Lower leg skin (tissue), 4 donors: ENCODE measurements at regions not wholly inside any gene's neighbourhood (a gene's known extent, or its start where the extent isn't known, plus 50 kb on each side); places are given as distances from the start of the nearest gene placed in this dataset.

ENCODE experiments used
- DNase-seq, 2 donors: peaks; one replicate each; pipeline ENCODE4 v3.0.0-alpha.2; 2019; ENCODE audit warnings: low spot score in 2 of 2
- H3K4me3 ChIP-seq: fragments of 200-600 bp; sonication (generic); 2 replicates; pipeline ENCODE4 v1.5.1; 2017; ENCODE audit warnings: mild to moderate bottlenecking, low read depth; ENCODE audit not compliant: poor library complexity, severe bottlenecking
- CTCF ChIP-seq, 3 donors: fragments of 450-650 bp; IDR thresholded peaks; one replicate each; pipeline ENCODE4 v1.5.1; 2016; ENCODE audit warnings: antibody characterized with exemption in 3 of 3, mild to moderate bottlenecking in 3 of 3, moderate library complexity in 2 of 3
- POLR2A ChIP-seq, 2 donors: fragments of 450-650 bp; IDR thresholded peaks; one replicate each; pipeline ENCODE4 v1.6.1; 2016 to 2017; ENCODE audit warnings: antibody characterized with exemption in 2 of 2, mild to moderate bottlenecking in 1 of 2, moderate library complexity in 1 of 2
- WGBS, 2 donors: methylation state at CpG; one replicate each; pipeline ENCODE4 v1.1.5; 2018; 5-methylcytosine and 5-hydroxymethylcytosine counted together
- intact Hi-C: fragments of 100-400 bp; cut with DNase I; formaldehyde crosslinking; loops from one replicate; pipeline ENCODE4 v1.15.0; 2023; ENCODE audit warnings: low total_unique reads

- peak in 1 of 2 donors; percentile 13 for DNase-seq
- H3K4me3 ChIP-seq: no peak overlapping the region
- intact Hi-C loops: no loop called here
- TF ChIP-seq CTCF (IDR thresholded peaks at IDR 0.05): no peak
- no peak for TF ChIP-seq POLR2A (IDR thresholded peaks at IDR 0.05)
- WGBS, 2 donors: 85 to 88% methylated on average over 3 of the region's 3 CpGs
Measured at GRCh38 chr6:6897140-6897539, 210.6 kb upstream of the RREB1 start.

GRCh38 chr6:6900569-6901204 lies 207.1 kb upstream of the RREB1 start:
- intact Hi-C loops: loop anchor here (10.0 kb wide), 1 partner anchor 334 kb away; no protein-coding TSS in a partner anchor
- TF ChIP-seq CTCF (IDR thresholded peaks at IDR 0.05): no peak
- TF ChIP-seq POLR2A (IDR thresholded peaks at IDR 0.05): no peak
- H3K4me3 ChIP-seq: no peak overlapping the region
- 45 to 49% methylated on average over 15 of the region's 15 CpGs for WGBS, 2 donors
- DNase-seq: peak in 1 of 2 donors; percentile 81

GRCh38 chr6:6901205-6901719 lies 206.5 kb upstream of the RREB1 start:
- intact Hi-C loops: loop anchor here (10.0 kb wide), 1 partner anchor 334 kb away; no protein-coding TSS in a partner anchor
- DNase-seq: peak in 1 of 2 donors; percentile 72
- 51 to 52% methylated on average over 15 of the region's 15 CpGs for WGBS, 2 donors
- no peak for TF ChIP-seq POLR2A (IDR thresholded peaks at IDR 0.05)
- no peak for TF ChIP-seq CTCF (IDR thresholded peaks at IDR 0.05)
- H3K4me3 ChIP-seq: no peak overlapping the region

GRCh38 chr6:6901945-6902344 lies 205.8 kb upstream of the RREB1 start:
- WGBS, 2 donors: 94 to 97% methylated on average over 3 of the region's 3 CpGs
- intact Hi-C loops: loop anchor here (10.0 kb wide), 1 partner anchor 333 kb away; no protein-coding TSS in a partner anchor
- peak in 1 of 2 donors; percentile 18 for DNase-seq
- H3K4me3 ChIP-seq: no peak overlapping the region
- TF ChIP-seq CTCF (IDR thresholded peaks at IDR 0.05) (no peak), POLR2A (IDR thresholded peaks at IDR 0.05) (no peak)

- TF ChIP-seq CTCF (IDR thresholded peaks at IDR 0.05) (no peak), POLR2A (IDR thresholded peaks at IDR 0.05) (no peak)
- H3K4me3 ChIP-seq: no peak overlapping the region
- intact Hi-C loops: loop anchor here (10.0 kb wide), 1 partner anchor 329 kb away; no protein-coding TSS in a partner anchor
- DNase-seq: no peak
- WGBS, 2 donors: 54 to 57% methylated on average over 6 of the region's 6 CpGs
Measured at GRCh38 chr6:6905961-6906518, 201.7 kb upstream of the RREB1 start.
